Adrenal gland (tissue), 9 donors: ENCODE measurements at regions not wholly inside any gene's neighbourhood (a gene's known extent, or its start where the extent isn't known, plus 50 kb on each side); places are given as distances from the start of the nearest gene placed in this dataset.
"Not testable (repeated sequence)": the region's sequence is repeated elsewhere in the genome, so short reads cannot be mapped to it uniquely, and the experiment has no call there.

ENCODE experiments used
- DNase-seq, 7 donors: peaks; one replicate each; pipeline ENCODE4 v3.0.0-alpha.2; 2019 to 2020
- H3K27ac ChIP-seq, 5 donors: fragments of 200-600 bp; sonication (generic) in 4 of 5; 1 replicate in 3 of 5; 2 replicates in 2 of 5; pipeline versions ENCODE4 v1.5.1 to v1.8.0; 2016 to 2020; ENCODE audit warnings: mild to moderate bottlenecking in 1 of 5
- H3K27me3 ChIP-seq: fragments of 200-600 bp; 2 replicates; pipeline ENCODE4 v1.8.0; 2021
- H3K36me3 ChIP-seq, 2 donors: fragments of 200-600 bp; replicated peaks in 1 of 2; 1 replicate in 1 of 2; 2 replicates in 1 of 2; pipeline versions ENCODE4 v1.5.1 to v1.8.0; 2018 to 2022
- H3K4me1 ChIP-seq, 2 donors: fragments of 200-600 bp; replicated peaks in 1 of 2; 1 replicate in 1 of 2; 2 replicates in 1 of 2; pipeline versions ENCODE4 v1.5.1 to v1.8.0; 2018 to 2021
- H3K4me3 ChIP-seq, 4 donors: fragments of 200-600 bp; sonication (generic) in 3 of 4; one replicate each; pipeline ENCODE4 v1.5.1; 2016 to 2018
- H3K9me3 ChIP-seq, 3 donors: fragments of 200-600 bp; sonication (generic) in 1 of 3; replicated peaks in 1 of 3; 1 replicate in 2 of 3; 2 replicates in 1 of 3; pipeline versions ENCODE4 v1.5.1 to v1.8.0; 2016 to 2021
- CTCF ChIP-seq, 6 experiments: fragments of 450-650 bp in 4 of 6; fragments of 200-600 bp in 2 of 6; sonication (generic) in 1 of 6; IDR thresholded peaks; 1 replicate in 5 of 6; 2 replicates in 1 of 6; pipeline versions ENCODE4 v1.5.1 to v1.8.0; 2016 to 2021; ENCODE audit warnings: antibody characterized with exemption in 6 of 6, mild to moderate bottlenecking in 2 of 6, moderate library complexity in 1 of 6
- POLR2A ChIP-seq, 2 donors: fragments of 450-650 bp; IDR thresholded peaks; one replicate each; pipeline ENCODE4 v1.6.1; 2017; ENCODE audit warnings: antibody characterized with exemption in 2 of 2, mild to moderate bottlenecking in 2 of 2, moderate library complexity in 1 of 2
- WGBS, 4 donors: extraction: QIAGEN DNeasy Blood & Tissue Kit in 2 of 4; methylation state at CpG; one replicate each; pipeline versions ENCODE4 v1.1.5 to v1.1.7; 2013 to 2017; 5-methylcytosine and 5-hydroxymethylcytosine counted together
- intact Hi-C, 2 donors: fragments of 100-400 bp; cut with DNase I; formaldehyde crosslinking; loops; one replicate each; pipeline versions ENCODE4 v1.14.1 to v1.15.0; 2022 to 2023
- donor health status: healthy with polysubstance abuse.
- donor health status: Bipolar disorder and iron deficiency.
- donor health status: DM: yes; HTN: yes; CAD: no.
- donor health status: DM: no; HTN: no; CAD: no.
- donor health status: DM: no; HTN: no; CAD: no.

- H3K27ac ChIP-seq, result no peak overlapping the region
- TF ChIP-seq POLR2A (IDR thresholded peaks at IDR 0.05) (no peak), CTCF (IDR thresholded peaks at IDR 0.05) (no peak)
- no peak overlapping the region for H3K4me3 ChIP-seq
- H3K9me3 ChIP-seq, result no peaks in the 10 kb centered on the region
- WGBS, 4 donors, result 33 to 42% (median 35%) methylated on average over 3 of the region's 3 CpGs
- no peaks in the 10 kb centered on the region for H3K4me1 ChIP-seq
- peaks cover 18% of the 10 kb centered on the region for H3K27me3 ChIP-seq
- no peak for DNase-seq
- H3K36me3 ChIP-seq, result no peaks in the 10 kb centered on the region
- intact Hi-C loops, result no loop called here
Measured at GRCh38 chr21:8993284-8993942, 1528.0 kb upstream of the TPTE start.

- TF ChIP-seq POLR2A (IDR thresholded peaks at IDR 0.05) (no peak), CTCF (IDR thresholded peaks at IDR 0.05) (no peak)
- no peak overlapping the region for H3K4me3 ChIP-seq
- no peaks in the 10 kb centered on the region for H3K36me3 ChIP-seq
- 37 to 43% (median 40%) methylated on average over 7 of the region's 7 CpGs for WGBS, 4 donors
- H3K4me1 ChIP-seq, result no peaks in the 10 kb centered on the region
- H3K27ac ChIP-seq, result no peak overlapping the region
- H3K27me3 ChIP-seq, result peaks cover 18% of the 10 kb centered on the region
- intact Hi-C loops, result no loop called here
- no peak for DNase-seq
- no peaks in the 10 kb centered on the region for H3K9me3 ChIP-seq
Measured at GRCh38 chr21:8993943-8994639, 1527.3 kb upstream of the TPTE start.

- H3K4me3 ChIP-seq, result no peak overlapping the region
- H3K36me3 ChIP-seq, result no peaks in the 10 kb centered on the region
- H3K27me3 ChIP-seq, result peaks cover 13% of the 10 kb centered on the region
- intact Hi-C loops, result no loop called here
- 26 to 36% (median 31%) methylated on average over 7 of the region's 7 CpGs for WGBS, 4 donors
- no peaks in the 10 kb centered on the region for H3K9me3 ChIP-seq
- H3K4me1 ChIP-seq, result no peaks in the 10 kb centered on the region
- no peak overlapping the region for H3K27ac ChIP-seq
- TF ChIP-seq POLR2A (IDR thresholded peaks at IDR 0.05) (no peak), CTCF (IDR thresholded peaks at IDR 0.05) (no peak)
- DNase-seq, result no peak
Measured at GRCh38 chr21:8994640-8995511, 1526.5 kb upstream of the TPTE start.

GRCh38 chr21:8996487-8996968 is 1524.9 kb upstream of the TPTE start:
- H3K27me3 ChIP-seq, result peaks cover 13% of the 10 kb centered on the region
- H3K36me3 ChIP-seq, H3K4me3 ChIP-seq, intact Hi-C loops, H3K9me3 ChIP-seq, DNase-seq, H3K4me1 ChIP-seq, H3K27ac ChIP-seq: not testable (repeated sequence)
- WGBS, 4 donors, result 25 to 35% (median 32%) methylated on average over 1 of the region's 1 CpG
